ENCODE measurements at regions not wholly inside any gene's neighbourhood (a gene's known extent, or its start where the extent isn't known, plus 50 kb on each side); places are given as distances from the start of the nearest gene placed in this dataset.
"Not testable (repeated sequence)": the region's sequence is repeated elsewhere in the genome, so short reads cannot be mapped to it uniquely, and the experiment has no call there.

DNA sequence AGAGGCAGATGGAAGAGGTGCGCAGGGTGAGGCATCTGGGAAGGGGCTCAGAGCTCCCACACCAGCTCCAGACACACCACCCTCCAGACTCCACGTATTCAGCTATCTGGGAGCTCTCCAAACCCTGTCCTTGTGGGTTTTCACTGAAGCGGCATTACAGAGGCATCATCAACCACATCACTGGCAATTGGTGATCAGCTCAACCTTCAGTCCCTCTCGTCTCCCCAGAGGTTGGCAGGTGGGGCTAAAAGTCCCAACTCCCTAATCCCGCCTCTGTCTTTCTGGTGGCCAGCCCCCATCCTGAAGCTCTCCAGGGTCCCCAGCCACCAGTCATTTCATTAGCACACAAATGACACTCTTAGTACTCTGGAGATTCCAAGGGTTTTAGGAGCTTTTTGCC, 123.9 kb downstream of the KCNJ12 start:
- Histone ChIP-seq H3K4me3 (no peak overlapping the region), H3K27ac (no peak overlapping the region), H3K9me3 (ENCODE audit: low read depth, low read length) (no peaks in the 10 kb centered on the region), H3K36me3 (ENCODE audit: insufficient read depth, low read length) (no peaks in the 10 kb centered on the region), H3K9ac (ENCODE audit: insufficient read length) (no peak overlapping the region)
- DNase-seq (ENCODE audit: low read depth, low spot score), result no peak
- TF ChIP-seq EZH2 (IDR thresholded peaks at IDR 0.05), result no peak
- TF ChIP-seq POLR2AphosphoS5 (IDR thresholded peaks at IDR 0.05; ENCODE audit: borderline replicate concordance, low read depth, low read length), result no peak
- TF ChIP-seq FOXP2 (optimal IDR thresholded peaks at IDR 0.05; ENCODE audit: control extremely low read depth, extremely low read length, insufficient read depth), result no peak

DNA sequence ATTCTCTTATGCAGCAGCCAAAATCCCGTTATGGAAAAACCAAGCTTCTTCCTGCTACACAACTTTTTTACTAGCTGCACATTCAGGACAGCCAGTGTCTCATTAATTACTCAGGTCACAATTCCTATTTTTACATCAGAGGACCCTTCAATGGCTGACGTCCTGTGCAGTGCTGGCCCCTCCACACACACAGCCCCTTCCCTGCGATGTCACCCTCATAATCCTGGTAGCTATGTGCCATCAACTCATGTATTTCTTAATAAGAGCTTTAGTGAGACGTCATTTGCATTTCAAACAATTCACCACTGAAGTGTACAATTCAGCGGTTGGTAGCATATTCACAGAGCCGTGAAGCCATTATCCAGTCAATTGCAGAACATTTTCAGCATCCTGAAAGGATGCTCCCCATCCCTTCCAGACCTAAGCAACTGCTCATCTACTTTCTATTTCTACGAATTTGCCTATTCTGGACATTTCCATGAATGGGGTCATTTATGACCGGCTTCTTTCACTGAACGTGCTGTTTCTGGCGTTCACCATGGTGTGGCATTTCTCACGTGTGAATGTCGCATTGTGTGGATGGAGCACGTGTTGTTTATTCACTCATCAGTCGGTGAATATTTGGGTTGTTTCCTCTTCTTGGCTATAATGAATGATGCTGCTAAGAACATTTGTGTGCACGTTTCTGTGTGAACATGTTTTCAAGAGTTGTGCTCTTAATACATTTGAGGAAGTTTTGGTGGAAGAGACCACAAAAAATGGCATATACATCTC, 126.0 kb downstream of the KCNJ12 start:
- DNase-seq (ENCODE audit: low read depth, low spot score); H3K9me3 ChIP-seq (ENCODE audit: low read depth, low read length); H3K9ac ChIP-seq (ENCODE audit: insufficient read length); H3K4me3 ChIP-seq; H3K36me3 ChIP-seq (ENCODE audit: insufficient read depth, low read length); H3K27ac ChIP-seq: not testable (repeated sequence)

DNA sequence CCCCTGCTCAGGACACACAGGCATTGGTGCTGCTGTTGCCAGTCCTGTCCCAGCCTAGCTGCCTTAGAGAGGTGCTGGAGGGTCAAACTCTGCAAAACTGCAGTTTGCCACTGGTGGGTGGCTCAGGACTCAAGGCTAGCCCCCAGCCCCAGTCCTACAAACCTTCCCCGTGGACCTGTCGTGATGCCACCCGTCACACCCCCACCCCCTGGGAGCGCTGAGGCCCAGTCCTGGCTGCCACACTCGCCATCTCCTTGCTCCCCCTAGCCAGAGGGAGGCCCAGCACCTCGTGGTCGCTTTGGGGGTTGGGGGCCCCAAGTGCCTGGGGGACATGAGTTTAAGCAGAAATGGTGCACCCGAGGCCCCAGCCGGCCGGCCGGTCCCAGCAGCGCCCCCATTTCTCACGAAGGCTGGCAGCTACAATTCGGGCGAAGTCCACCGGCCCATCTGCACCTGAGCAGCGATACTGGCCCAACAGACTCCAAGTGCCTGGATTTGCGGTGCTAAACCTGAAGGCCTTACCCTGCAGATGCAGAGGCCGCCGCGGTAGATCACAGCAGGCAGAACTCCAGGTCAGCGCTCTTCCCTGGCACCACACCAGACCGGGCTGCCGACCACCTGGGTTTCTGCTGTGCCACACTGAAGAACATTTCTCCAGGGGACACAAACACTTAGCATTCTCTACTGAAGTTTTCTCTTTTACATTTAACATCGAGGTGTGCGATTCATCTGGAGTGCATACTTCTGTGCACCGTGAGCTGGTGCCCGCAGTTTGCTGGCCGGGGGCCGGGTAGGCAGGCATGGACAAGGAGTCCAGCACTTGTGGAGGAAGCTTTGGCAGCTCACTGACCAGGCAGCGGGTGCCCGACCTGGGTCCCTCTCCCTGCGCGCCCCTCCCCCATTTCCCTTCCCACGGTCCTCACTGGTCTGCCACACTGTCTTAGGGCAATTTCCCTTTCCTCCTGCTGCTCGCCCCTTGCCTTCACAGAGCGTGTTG, 130.0 kb downstream of the KCNJ12 start:
- Histone ChIP-seq H3K9ac (ENCODE audit: insufficient read length) (no peak overlapping the region), H3K4me3 (no peak overlapping the region), H3K9me3 (ENCODE audit: low read depth, low read length) (no peaks in the 10 kb centered on the region), H3K27ac (no peak overlapping the region), H3K36me3 (ENCODE audit: insufficient read depth, low read length) (no peaks in the 10 kb centered on the region)
- TF ChIP-seq EZH2 (IDR thresholded peaks at IDR 0.05), result no peak
- no peak for TF ChIP-seq FOXP2 (optimal IDR thresholded peaks at IDR 0.05; ENCODE audit: control extremely low read depth, extremely low read length, insufficient read depth)
- TF ChIP-seq POLR2AphosphoS5 (IDR thresholded peaks at IDR 0.05; ENCODE audit: borderline replicate concordance, low read depth, low read length), result no peak
- DNase-seq (ENCODE audit: low read depth, low spot score), result no peak

GRCh38 chr17:21507806-21508205, 131.6 kb downstream of the KCNJ12 start:
- H3K36me3 ChIP-seq (ENCODE audit: insufficient read depth, low read length); DNase-seq (ENCODE audit: low read depth, low spot score); H3K9me3 ChIP-seq (ENCODE audit: low read depth, low read length); H3K4me3 ChIP-seq; H3K27ac ChIP-seq; H3K9ac ChIP-seq (ENCODE audit: insufficient read length): not testable (repeated sequence)

GRCh38 chr17:21508211-21508610, 132.1 kb downstream of the KCNJ12 start:
- Histone ChIP-seq H3K36me3 (ENCODE audit: insufficient read depth, low read length) (no peaks in the 10 kb centered on the region), H3K9me3 (ENCODE audit: low read depth, low read length) (no peaks in the 10 kb centered on the region), H3K9ac (ENCODE audit: insufficient read length) (no peak overlapping the region), H3K27ac (no peak overlapping the region), H3K4me3 (no peak overlapping the region)
- no peak for TF ChIP-seq FOXP2 (optimal IDR thresholded peaks at IDR 0.05; ENCODE audit: control extremely low read depth, extremely low read length, insufficient read depth)
- DNase-seq (ENCODE audit: low read depth, low spot score), result no peak

- H3K9ac ChIP-seq (ENCODE audit: insufficient read length); H3K9me3 ChIP-seq (ENCODE audit: low read depth, low read length); DNase-seq (ENCODE audit: low read depth, low spot score); H3K4me3 ChIP-seq; H3K36me3 ChIP-seq (ENCODE audit: insufficient read depth, low read length); H3K27ac ChIP-seq: not testable (repeated sequence)
Measured at GRCh38 chr17:21509356-21509755, 133.2 kb downstream of the KCNJ12 start.

GRCh38 chr17:21510686-21511362, 134.7 kb downstream of the KCNJ12 start:
- TF ChIP-seq FOXP2 (optimal IDR thresholded peaks at IDR 0.05; ENCODE audit: control extremely low read depth, extremely low read length, insufficient read depth), result no peak
- no peak for TF ChIP-seq POLR2AphosphoS5 (IDR thresholded peaks at IDR 0.05; ENCODE audit: borderline replicate concordance, low read depth, low read length)
- TF ChIP-seq EZH2 (IDR thresholded peaks at IDR 0.05), result no peak
- Histone ChIP-seq H3K4me3 (peak overlapping the region; percentile 66), H3K36me3 (ENCODE audit: insufficient read depth, low read length) (no peaks in the 10 kb centered on the region), H3K9me3 (ENCODE audit: low read depth, low read length) (no peaks in the 10 kb centered on the region), H3K27ac (no peak overlapping the region), H3K9ac (ENCODE audit: insufficient read length) (no peak overlapping the region)
- DNase-seq (ENCODE audit: low read depth, low spot score), result no peak

DNA sequence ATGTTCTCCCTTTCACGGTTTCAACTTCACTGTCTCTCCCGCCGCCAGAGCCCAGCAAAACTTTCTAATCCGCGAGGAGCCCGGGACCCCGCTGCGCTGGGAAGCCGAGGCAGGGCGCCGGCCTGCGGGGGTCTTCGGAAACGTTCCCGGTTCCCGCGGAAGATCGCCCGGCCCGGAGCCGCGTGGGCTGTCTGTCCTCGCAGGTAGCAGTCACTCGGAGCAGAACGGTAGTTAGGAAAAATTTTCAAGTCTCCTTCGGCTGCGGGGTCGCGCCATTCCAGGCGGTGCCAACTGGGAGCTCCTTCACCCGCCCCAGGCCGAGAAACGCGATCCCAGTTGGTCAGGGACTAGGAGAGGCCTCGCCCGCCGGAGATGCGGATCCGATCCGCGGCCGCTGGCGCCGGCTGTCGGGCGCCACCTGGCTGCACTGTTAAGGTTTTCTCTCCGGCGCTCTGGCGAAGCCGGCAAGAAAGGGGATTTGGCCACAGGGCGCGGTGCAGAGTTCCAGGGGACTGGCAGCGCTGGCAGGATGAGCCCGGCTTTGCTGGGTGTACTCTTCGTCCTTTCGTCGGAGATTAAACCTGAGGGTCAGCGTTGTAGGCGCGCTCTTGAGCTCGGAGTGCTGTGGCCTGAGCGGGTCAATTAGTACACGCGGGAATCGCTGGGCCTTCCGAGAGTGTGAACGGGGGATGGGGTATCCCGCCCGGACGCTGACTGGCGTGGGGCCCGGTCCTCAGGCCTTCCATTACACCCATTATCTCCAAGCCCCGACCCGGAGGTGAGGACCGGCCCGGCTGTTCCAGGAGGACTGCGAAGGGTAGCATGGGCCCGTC, 135.4 kb downstream of the KCNJ12 start:
- H3K36me3 ChIP-seq (ENCODE audit: insufficient read depth, low read length), result no peaks in the 10 kb centered on the region
- no peak for TF ChIP-seq FOXP2 (optimal IDR thresholded peaks at IDR 0.05; ENCODE audit: control extremely low read depth, extremely low read length, insufficient read depth)
- no peak for TF ChIP-seq POLR2AphosphoS5 (IDR thresholded peaks at IDR 0.05; ENCODE audit: borderline replicate concordance, low read depth, low read length)
- no peak for TF ChIP-seq EZH2 (IDR thresholded peaks at IDR 0.05)
- H3K27ac ChIP-seq, result no peak overlapping the region
- peak overlapping the region; percentile 37 for H3K9ac ChIP-seq (ENCODE audit: insufficient read length)
- DNase-seq (ENCODE audit: low read depth, low spot score), result no peak
- H3K4me3 ChIP-seq, result peak overlapping the region; percentile 66
- no peaks in the 10 kb centered on the region for H3K9me3 ChIP-seq (ENCODE audit: low read depth, low read length)
